Kidney epithelial cell (primary cell): ENCODE measurements at regions not wholly inside any gene's neighbourhood (a gene's known extent, or its start where the extent isn't known, plus 50 kb on each side); places are given as distances from the start of the nearest gene placed in this dataset.

Experiments used
- DNase-seq: peaks from one replicate; pipeline ENCODE4 v3.0.0-alpha.2; 2010; ENCODE audit warnings: low read depth
- H3K27me3 ChIP-seq: 2 replicates; pipeline ENCODE4 v1.6.0; 2011; ENCODE audit warnings: low read length; ENCODE audit not compliant: control insufficient read depth, insufficient read depth
- H3K36me3 ChIP-seq: 2 replicates; pipeline ENCODE4 v1.5.1; 2011; ENCODE audit warnings: low read length; ENCODE audit not compliant: control insufficient read depth, insufficient read depth
- H3K4me3 ChIP-seq: 2 replicates; pipeline ENCODE4 v1.5.1; 2011; ENCODE audit warnings: low read depth, mild to moderate bottlenecking, control low read depth, low read length
- CTCF ChIP-seq: IDR thresholded peaks from 2 replicates; pipeline ENCODE4 v1.5.1; 2011; ENCODE audit warnings: mild to moderate bottlenecking, moderate library complexity, low read length, control low read depth, inconsistent platforms; ENCODE audit not compliant: insufficient read depth, poor library complexity, severe bottlenecking

- no peak for DNase-seq
- no peaks in the 10 kb centered on the region for H3K36me3 ChIP-seq
- H3K27me3 ChIP-seq, result no peaks in the 10 kb centered on the region
- no peak for TF ChIP-seq CTCF
- H3K4me3 ChIP-seq, result no peak overlapping the region
Measured at GRCh38 chr5:61675015-61675692, 343.1 kb downstream of the ZSWIM6 start.

- no peak for TF ChIP-seq CTCF
- H3K27me3 ChIP-seq, result no peaks in the 10 kb centered on the region
- no peaks in the 10 kb centered on the region for H3K36me3 ChIP-seq
- DNase-seq, result no peak
- no peak overlapping the region for H3K4me3 ChIP-seq
Measured at GRCh38 chr5:61677220-61677619, 345.2 kb downstream of the ZSWIM6 start.

GRCh38 chr5:61678966-61679365, 346.9 kb downstream of the ZSWIM6 start:
- H3K27me3 ChIP-seq, result no peaks in the 10 kb centered on the region
- H3K4me3 ChIP-seq, result no peak overlapping the region
- no peaks in the 10 kb centered on the region for H3K36me3 ChIP-seq
- no peak for TF ChIP-seq CTCF
- no peak for DNase-seq

- Histone ChIP-seq H3K27me3 (no peaks in the 10 kb centered on the region), H3K36me3 (no peaks in the 10 kb centered on the region), H3K4me3 (no peak overlapping the region)
- no peak for TF ChIP-seq CTCF
- no peak for DNase-seq
Measured at GRCh38 chr5:61679562-61679961, 347.5 kb downstream of the ZSWIM6 start.

- no peaks in the 10 kb centered on the region for H3K27me3 ChIP-seq
- no peak overlapping the region for H3K4me3 ChIP-seq
- TF ChIP-seq CTCF, result no peak
- H3K36me3 ChIP-seq, result no peaks in the 10 kb centered on the region
- DNase-seq, result no peak
Measured at GRCh38 chr5:61680247-61680646, 348.2 kb downstream of the ZSWIM6 start.

GRCh38 chr5:61683148-61683547, 351.1 kb downstream of the ZSWIM6 start:
- no peak overlapping the region for H3K4me3 ChIP-seq
- DNase-seq, result no peak
- no peak for TF ChIP-seq CTCF
- H3K36me3 ChIP-seq, result no peaks in the 10 kb centered on the region
- no peaks in the 10 kb centered on the region for H3K27me3 ChIP-seq
